BJ (cell line): ENCODE measurements at regions not wholly inside any gene's neighbourhood (a gene's known extent, or its start where the extent isn't known, plus 50 kb on each side); places are given as distances from the start of the nearest gene placed in this dataset.

Experiments
- CTCF ChIA-PET: fragments of 350-600 bp; formaldehyde crosslinking; extraction: SDS; loops from one replicate; lab custom pipeline; 2021; ENCODE audit warnings: antibody characterized with exemption, inconsistent platforms; lab: Yijun Ruan, JAX
- POLR2A ChIA-PET: fragments of 300-600 bp; sonication (Branson Sonifier 250); formaldehyde crosslinking; extraction: SDS; loops from one replicate; lab custom pipeline; 2021; ENCODE audit warnings: antibody characterized with exemption; lab: Charles Lee
- DNase-seq: peaks from one replicate; pipeline ENCODE4 v3.0.0-alpha.2; 2011; ENCODE audit warnings: low read depth
- H3K27me3 ChIP-seq: 2 replicates; pipeline ENCODE4 v1.6.0; 2011; ENCODE audit warnings: low read length; ENCODE audit not compliant: control insufficient read depth, insufficient read depth
- H3K36me3 ChIP-seq: 2 replicates; pipeline ENCODE4 v1.5.1; 2011; ENCODE audit warnings: low read length; ENCODE audit not compliant: control insufficient read depth, insufficient read depth
- H3K4me3 ChIP-seq: 2 replicates; pipeline ENCODE4 v1.5.1; 2011; ENCODE audit warnings: low read depth, mild to moderate bottlenecking, control low read depth, low read length
- CTCF ChIP-seq: IDR thresholded peaks from 2 replicates; pipeline ENCODE4 v1.5.1; 2011; ENCODE audit warnings: low read depth, mild to moderate bottlenecking, control low read depth, inconsistent platforms, low read length, moderate library complexity; ENCODE audit not compliant: insufficient read depth

GRCh38 chr7:93016681-93017381, 100.9 kb downstream of the SAMD9 start:
- no peaks in the 10 kb centered on the region for H3K27me3 ChIP-seq
- no peaks in the 10 kb centered on the region for H3K36me3 ChIP-seq
- no peak for DNase-seq
- TF ChIP-seq CTCF: no peak
- ChIA-PET POLR2A (no interaction called here), CTCF (interaction anchor here (0.9 to 2.7 kb wide), 2 partner anchors 21 to 30 kb away, joined by 3 to 9 read pairs; no protein-coding TSS in a partner anchor)
- H3K4me3 ChIP-seq: no peak overlapping the region

GRCh38 chr7:93015779-93016481, 101.8 kb downstream of the SAMD9 start:
- POLR2A ChIA-PET: interaction anchor here (0.6 kb wide), 1 partner anchor 403 kb away, joined by 3 read pairs; no protein-coding TSS in a partner anchor

GRCh38 chr7:93015101-93015778, 102.5 kb downstream of the SAMD9 start:
- CTCF ChIA-PET: interaction anchor here (0.9 to 2.7 kb wide), 3 partner anchors 12 to 28 kb away, joined by 3 to 9 read pairs (median 3); no protein-coding TSS in a partner anchor
- Histone ChIP-seq H3K4me3 (no peak overlapping the region), H3K36me3 (no peaks in the 10 kb centered on the region), H3K27me3 (no peaks in the 10 kb centered on the region)
- POLR2A ChIA-PET: no interaction called here
- no peak for TF ChIP-seq CTCF
- peak; percentile 77 for DNase-seq

More at GRCh38 chr7:93015779-93016481, 101.8 kb downstream of the SAMD9 start:
- Histone ChIP-seq H3K27me3 (no peaks in the 10 kb centered on the region), H3K36me3 (no peaks in the 10 kb centered on the region), H3K4me3 (no peak overlapping the region)
- no peak for TF ChIP-seq CTCF
- CTCF ChIA-PET: interaction anchor here (0.9 to 2.7 kb wide), 3 partner anchors 11 to 29 kb away, joined by 3 to 9 read pairs (median 3); no protein-coding TSS in a partner anchor
- DNase-seq: no peak

- no peak for DNase-seq
- TF ChIP-seq CTCF: no peak
- ChIA-PET CTCF (interaction anchor here (0.7 kb wide), 1 partner anchor 17 kb away, joined by 3 read pairs; no protein-coding TSS in a partner anchor), POLR2A (no interaction called here)
- Histone ChIP-seq H3K36me3 (no peaks in the 10 kb centered on the region), H3K27me3 (no peaks in the 10 kb centered on the region), H3K4me3 (no peak overlapping the region)
Measured at GRCh38 chr7:93014410-93014809, 103.4 kb downstream of the SAMD9 start.
